ENCODE measurements at regions not wholly inside any gene's neighbourhood (a gene's known extent, or its start where the extent isn't known, plus 50 kb on each side); places are given as distances from the start of the nearest gene placed in this dataset.

DNA sequence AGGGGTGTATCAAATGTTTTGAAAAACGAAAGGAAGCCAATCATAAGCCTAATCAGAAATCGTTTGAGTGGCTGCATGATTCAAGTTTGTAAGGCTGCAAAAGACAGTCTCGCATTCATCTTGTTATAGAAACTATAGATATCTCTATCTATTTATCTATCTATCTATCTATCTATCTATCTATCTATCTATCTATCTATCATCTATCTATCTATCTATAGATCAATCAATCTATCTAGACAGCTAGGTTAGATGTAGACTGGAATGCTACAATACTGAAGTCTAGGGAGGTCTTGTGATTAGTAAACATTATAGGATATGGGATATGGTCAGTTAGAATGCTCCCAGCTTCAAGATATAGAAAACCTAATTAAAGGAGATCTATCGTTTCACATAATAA is 52.2 kb upstream of the BTG1 start:
- no TSS peak for BruUV-seq (replicated peaks)
- DNase-seq (ENCODE audit: low read depth, low spot score): no peak
- no peaks in the 10 kb centered on the region for H3K4me1 ChIP-seq (ENCODE audit: control insufficient read depth in 1 of 2, insufficient read depth in 2 of 2, low read length in 2 of 2)
- H3K4me2 ChIP-seq (ENCODE audit: low read length): no peak overlapping the region
- H3K27me3 ChIP-seq (ENCODE audit: insufficient read depth, low read length): no peaks in the 10 kb centered on the region
- no peak overlapping the region for H3K9ac ChIP-seq (ENCODE audit: low read length)
- H2AFZ ChIP-seq (ENCODE audit: low read depth, low read length, poor library complexity, severe bottlenecking): no peak overlapping the region
- H4K20me1 ChIP-seq (ENCODE audit: insufficient read depth): no peaks in the 10 kb centered on the region
- TF ChIP-seq SIN3A (IDR thresholded peaks at IDR 0.05; ENCODE audit: low read depth) (no peak), RAD21 (IDR thresholded peaks at IDR 0.05; ENCODE audit: low read depth) (no peak), ZFX (IDR thresholded peaks at IDR 0.05) (no peak), SRF (IDR thresholded peaks at IDR 0.05; ENCODE audit: low read depth) (no peak), POLR2A (IDR thresholded peaks at IDR 0.05; ENCODE audit: borderline replicate concordance, extremely low read depth, insufficient read depth, insufficient read length) (no peak), CEBPB (IDR thresholded peaks at IDR 0.05; ENCODE audit: low read depth) (no peak), SP1 (IDR thresholded peaks at IDR 0.05; ENCODE audit: low read depth) (no peak)
- H3K27ac ChIP-seq (ENCODE audit: low read depth, low read length): no peak overlapping the region
- RAD21 ChIA-PET (ENCODE audit: low non-redundant PET in 1 of 2, low total read pairs in 2 of 2, uncharacterized antibody in 2 of 2, unreplicated experiment in 2 of 2): no interaction called here
- intact Hi-C loops (cut with micrococcal nuclease): no loop called here
- ATAC-seq: no peak
- no peaks in the 10 kb centered on the region for H3K36me3 ChIP-seq (ENCODE audit: control insufficient read depth in 1 of 2, insufficient read depth in 2 of 2, low read length in 2 of 2)
- CTCF ChIA-PET: no interaction called here
- no peaks in the 10 kb centered on the region for H3K79me2 ChIP-seq (ENCODE audit: insufficient read depth, low read length)
- H3K9me2 ChIP-seq (ENCODE audit: insufficient read depth): no peaks in the 10 kb centered on the region
- no peak overlapping the region for H3K4me3 ChIP-seq (replicated peaks in 1 of 2; ENCODE audit: low read depth in 1 of 2, low read length in 2 of 2)
- POLR2A ChIA-PET: no interaction called here
- H3K9me3 ChIP-seq (ENCODE audit: control insufficient read depth in 1 of 2, insufficient read depth in 1 of 2, low read depth in 1 of 2, low read length in 2 of 2): no peaks in the 10 kb centered on the region

DNA sequence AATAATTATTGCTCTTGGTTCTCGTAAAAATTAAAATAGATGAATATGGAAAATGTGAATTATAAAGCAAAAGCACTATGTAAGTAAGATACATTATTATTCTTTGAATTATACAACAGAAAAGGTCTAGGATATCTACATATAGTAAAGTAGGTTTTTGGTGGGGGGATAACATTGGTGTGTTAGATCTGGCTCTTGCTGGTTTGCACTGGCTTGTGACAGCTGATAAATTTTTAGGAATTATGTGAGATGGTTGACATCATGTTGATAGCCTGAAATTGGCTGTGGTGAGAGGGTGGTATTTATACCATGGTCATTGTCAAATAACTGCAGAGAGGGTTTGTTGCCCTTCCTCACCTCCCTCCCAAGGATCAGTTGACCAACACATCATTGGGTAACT is 50.7 kb upstream of the BTG1 start:
- Histone ChIP-seq H3K27me3 (ENCODE audit: insufficient read depth, low read length) (no peaks in the 10 kb centered on the region), H3K9me3 (ENCODE audit: control insufficient read depth in 1 of 2, insufficient read depth in 1 of 2, low read depth in 1 of 2, low read length in 2 of 2) (no peaks in the 10 kb centered on the region), H3K79me2 (ENCODE audit: insufficient read depth, low read length) (no peaks in the 10 kb centered on the region), H3K4me1 (ENCODE audit: control insufficient read depth in 1 of 2, insufficient read depth in 2 of 2, low read length in 2 of 2) (no peaks in the 10 kb centered on the region), H3K4me3 (replicated peaks in 1 of 2; ENCODE audit: low read depth in 1 of 2, low read length in 2 of 2) (no peak overlapping the region), H3K9ac (ENCODE audit: low read length) (no peak overlapping the region), H3K4me2 (ENCODE audit: low read length) (no peak overlapping the region), H4K20me1 (ENCODE audit: insufficient read depth) (no peaks in the 10 kb centered on the region), H2AFZ (ENCODE audit: low read depth, low read length, poor library complexity, severe bottlenecking) (no peak overlapping the region), H3K27ac (ENCODE audit: low read depth, low read length) (no peak overlapping the region), H3K9me2 (ENCODE audit: insufficient read depth) (no peaks in the 10 kb centered on the region), H3K36me3 (ENCODE audit: control insufficient read depth in 1 of 2, insufficient read depth in 2 of 2, low read length in 2 of 2) (no peaks in the 10 kb centered on the region)
- no peak for ATAC-seq
- POLR2A ChIA-PET: interaction anchor here (1.7 kb wide), 1 partner anchor 50 kb away, joined by 3 read pairs; the partner anchor contains the start of gene BTG1
- no peak for DNase-seq (ENCODE audit: low read depth, low spot score)
- no TSS peak for BruUV-seq (replicated peaks)
- RAD21 ChIA-PET (ENCODE audit: low non-redundant PET in 1 of 2, low total read pairs in 2 of 2, uncharacterized antibody in 2 of 2, unreplicated experiment in 2 of 2): no interaction called here
- intact Hi-C loops (cut with micrococcal nuclease): no loop called here
- TF ChIP-seq, protein P1, sequence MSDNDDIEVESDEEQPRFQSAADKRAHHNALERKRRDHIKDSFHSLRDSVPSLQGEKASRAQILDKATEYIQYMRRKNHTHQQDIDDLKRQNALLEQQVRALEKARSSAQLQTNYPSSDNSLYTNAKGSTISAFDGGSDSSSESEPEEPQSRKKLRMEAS (IDR thresholded peaks at IDR 0.05): no peak
- TF ChIP-seq CBX3 (IDR thresholded peaks at IDR 0.05; ENCODE audit: low read depth) (no peak), POLR2AphosphoS5 (IDR thresholded peaks at IDR 0.05; ENCODE audit: low read depth, low read length) (no peak), EGR1 (IDR thresholded peaks at IDR 0.05; ENCODE audit: low read depth) (no peak), CEBPB (IDR thresholded peaks at IDR 0.05; ENCODE audit: low read depth) (no peak), EZH2 (IDR thresholded peaks at IDR 0.05) (no peak), RAD21 (IDR thresholded peaks at IDR 0.05; ENCODE audit: low read depth) (no peak), FOSL1 (IDR thresholded peaks at IDR 0.05; ENCODE audit: low read depth) (no peak), SIN3A (IDR thresholded peaks at IDR 0.05; ENCODE audit: low read depth) (no peak), SP1 (IDR thresholded peaks at IDR 0.05; ENCODE audit: low read depth) (no peak)
- TF ChIP-seq, protein P2, sequence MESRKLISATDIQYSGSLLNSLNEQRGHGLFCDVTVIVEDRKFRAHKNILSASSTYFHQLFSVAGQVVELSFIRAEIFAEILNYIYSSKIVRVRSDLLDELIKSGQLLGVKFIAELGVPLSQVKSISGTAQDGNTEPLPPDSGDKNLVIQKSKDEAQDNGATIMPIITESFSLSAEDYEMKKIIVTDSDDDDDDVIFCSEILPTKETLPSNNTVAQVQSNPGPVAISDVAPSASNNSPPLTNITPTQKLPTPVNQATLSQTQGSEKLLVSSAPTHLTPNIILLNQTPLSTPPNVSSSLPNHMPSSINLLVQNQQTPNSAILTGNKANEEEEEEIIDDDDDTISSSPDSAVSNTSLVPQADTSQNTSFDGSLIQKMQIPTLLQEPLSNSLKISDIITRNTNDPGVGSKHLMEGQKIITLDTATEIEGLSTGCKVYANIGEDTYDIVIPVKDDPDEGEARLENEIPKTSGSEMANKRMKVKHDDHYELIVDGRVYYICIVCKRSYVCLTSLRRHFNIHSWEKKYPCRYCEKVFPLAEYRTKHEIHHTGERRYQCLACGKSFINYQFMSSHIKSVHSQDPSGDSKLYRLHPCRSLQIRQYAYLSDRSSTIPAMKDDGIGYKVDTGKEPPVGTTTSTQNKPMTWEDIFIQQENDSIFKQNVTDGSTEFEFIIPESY (IDR thresholded peaks at IDR 0.05; ENCODE audit: extremely low read depth, insufficient replicate concordance, low read length): no peak
- TF ChIP-seq, protein P3, sequence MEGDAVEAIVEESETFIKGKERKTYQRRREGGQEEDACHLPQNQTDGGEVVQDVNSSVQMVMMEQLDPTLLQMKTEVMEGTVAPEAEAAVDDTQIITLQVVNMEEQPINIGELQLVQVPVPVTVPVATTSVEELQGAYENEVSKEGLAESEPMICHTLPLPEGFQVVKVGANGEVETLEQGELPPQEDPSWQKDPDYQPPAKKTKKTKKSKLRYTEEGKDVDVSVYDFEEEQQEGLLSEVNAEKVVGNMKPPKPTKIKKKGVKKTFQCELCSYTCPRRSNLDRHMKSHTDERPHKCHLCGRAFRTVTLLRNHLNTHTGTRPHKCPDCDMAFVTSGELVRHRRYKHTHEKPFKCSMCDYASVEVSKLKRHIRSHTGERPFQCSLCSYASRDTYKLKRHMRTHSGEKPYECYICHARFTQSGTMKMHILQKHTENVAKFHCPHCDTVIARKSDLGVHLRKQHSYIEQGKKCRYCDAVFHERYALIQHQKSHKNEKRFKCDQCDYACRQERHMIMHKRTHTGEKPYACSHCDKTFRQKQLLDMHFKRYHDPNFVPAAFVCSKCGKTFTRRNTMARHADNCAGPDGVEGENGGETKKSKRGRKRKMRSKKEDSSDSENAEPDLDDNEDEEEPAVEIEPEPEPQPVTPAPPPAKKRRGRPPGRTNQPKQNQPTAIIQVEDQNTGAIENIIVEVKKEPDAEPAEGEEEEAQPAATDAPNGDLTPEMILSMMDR (IDR thresholded peaks at IDR 0.05 in 2 of 3, conservative IDR thresholded peaks at IDR 0.05 in 1 of 3; ENCODE audit: borderline replicate concordance in 1 of 3, insufficient read depth in 1 of 3, low read depth in 2 of 3, low read length in 2 of 3): no peak
- CTCF ChIA-PET: no interaction called here

Data from HCT116 (cell line).